Activated CD8-positive, alpha-beta T cell treated with anti-CD3 and anti-CD28 coated beads, Interleukin-2, amount 10 ng/mL, durations not matched to agents 7 days and 5 days (primary cell): ENCODE measurements at regions not wholly inside any gene's neighbourhood (a gene's known extent, or its start where the extent isn't known, plus 50 kb on each side); places are given as distances from the start of the nearest gene placed in this dataset.
"Not testable (repeated sequence)": the region's sequence is repeated elsewhere in the genome, so short reads cannot be mapped to it uniquely, and the experiment has no call there.

ENCODE experiments used
- ATAC-seq: fragments of 150-1000 bp; cut with Tn5 transposase; one replicate; pipeline ENCODE4 v1.10.0; 2021; ENCODE audit warnings: moderate library complexity
- CTCF ChIA-PET: fragments of 350-600 bp; sonication (Branson Sonifier 250); formaldehyde crosslinking; loops from one replicate; lab custom pipeline; 2021; ENCODE audit warnings: antibody characterized with exemption; lab: Charles Lee
- POLR2A ChIA-PET: fragments of 350-600 bp; sonication (Branson Sonifier 250); formaldehyde crosslinking; loops from one replicate; lab custom pipeline; 2021; ENCODE audit warnings: antibody characterized with exemption; lab: Charles Lee
- DNase-seq: peaks from one replicate; pipeline ENCODE4 v3.0.0-alpha.2; 2020
- H3K27ac Mint-ChIP-seq: one replicate; pipeline ENCODE4 v1.8.0; 2021; ENCODE audit warnings: mild to moderate bottlenecking, mixed read lengths
- H3K27me3 Mint-ChIP-seq: one replicate; pipeline ENCODE4 v1.8.0; 2021; ENCODE audit warnings: low read depth, mixed read lengths
- H3K36me3 Mint-ChIP-seq: one replicate; pipeline ENCODE4 v1.8.0; 2021; ENCODE audit warnings: low read depth, mixed read lengths
- H3K4me1 Mint-ChIP-seq: one replicate; pipeline ENCODE4 v1.8.0; 2021; ENCODE audit warnings: low read depth, mixed read lengths
- H3K4me3 Mint-ChIP-seq: one replicate; pipeline ENCODE4 v1.8.0; 2021; ENCODE audit warnings: mild to moderate bottlenecking, mixed read lengths
- H3K9me3 Mint-ChIP-seq: one replicate; pipeline ENCODE4 v1.8.0; 2022; ENCODE audit warnings: mixed read lengths; ENCODE audit not compliant: insufficient read depth

DNA sequence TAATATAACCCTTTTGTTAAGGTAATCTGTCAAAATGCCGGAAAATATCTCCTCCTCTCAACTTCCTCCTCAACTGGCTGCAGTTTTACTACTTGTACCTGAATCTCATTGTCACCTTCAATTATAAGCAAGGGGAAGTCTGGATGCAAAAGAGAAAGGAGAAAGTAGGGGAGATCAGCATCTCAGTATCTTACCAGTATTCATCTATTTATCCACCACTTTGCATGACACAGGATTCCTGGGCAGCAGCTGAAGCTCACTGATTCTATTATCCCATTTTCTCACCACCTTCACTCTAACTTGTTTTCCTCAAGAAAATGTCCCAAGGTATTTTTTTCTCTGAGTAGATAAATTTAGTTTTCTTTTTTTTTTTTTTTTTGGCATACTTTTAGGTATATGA is 440.5 kb upstream of the CBLB start:
- ATAC-seq (no peak), DNase-seq (no peak)
- no peaks in the 10 kb centered on the region for H3K27me3 Mint-ChIP-seq
- no peak overlapping the region for H3K27ac Mint-ChIP-seq
- H3K36me3 Mint-ChIP-seq, result peaks cover 5% of the 10 kb centered on the region
- POLR2A ChIA-PET, result no interaction called here
- H3K4me3 Mint-ChIP-seq, result no peak overlapping the region
- no peaks in the 10 kb centered on the region for H3K9me3 Mint-ChIP-seq
- CTCF ChIA-PET, result no interaction called here
- no peaks in the 10 kb centered on the region for H3K4me1 Mint-ChIP-seq

DNA sequence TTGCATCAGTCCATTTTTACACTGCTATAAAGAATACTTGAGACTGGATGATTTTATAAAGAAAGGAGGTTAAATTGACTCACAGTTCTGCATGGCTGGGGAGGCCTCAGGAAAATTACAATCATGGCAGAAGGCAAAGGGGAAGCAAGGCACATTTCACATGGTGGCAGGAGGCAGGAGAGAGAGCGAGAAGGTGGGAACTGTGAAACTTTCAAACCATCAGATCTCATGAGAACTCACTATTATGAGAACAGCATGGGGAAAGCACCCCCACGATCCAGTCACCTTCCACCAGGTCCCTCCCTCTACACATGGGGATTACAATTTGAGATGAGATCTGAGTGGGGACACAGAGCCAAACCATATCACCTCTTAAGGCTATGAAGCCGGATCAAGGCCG is 441.0 kb upstream of the CBLB start:
- CTCF ChIA-PET, H3K27me3 Mint-ChIP-seq, H3K27ac Mint-ChIP-seq, H3K4me3 Mint-ChIP-seq, DNase-seq, ATAC-seq, H3K4me1 Mint-ChIP-seq, H3K36me3 Mint-ChIP-seq, H3K9me3 Mint-ChIP-seq, POLR2A ChIA-PET: not testable (repeated sequence)

DNA sequence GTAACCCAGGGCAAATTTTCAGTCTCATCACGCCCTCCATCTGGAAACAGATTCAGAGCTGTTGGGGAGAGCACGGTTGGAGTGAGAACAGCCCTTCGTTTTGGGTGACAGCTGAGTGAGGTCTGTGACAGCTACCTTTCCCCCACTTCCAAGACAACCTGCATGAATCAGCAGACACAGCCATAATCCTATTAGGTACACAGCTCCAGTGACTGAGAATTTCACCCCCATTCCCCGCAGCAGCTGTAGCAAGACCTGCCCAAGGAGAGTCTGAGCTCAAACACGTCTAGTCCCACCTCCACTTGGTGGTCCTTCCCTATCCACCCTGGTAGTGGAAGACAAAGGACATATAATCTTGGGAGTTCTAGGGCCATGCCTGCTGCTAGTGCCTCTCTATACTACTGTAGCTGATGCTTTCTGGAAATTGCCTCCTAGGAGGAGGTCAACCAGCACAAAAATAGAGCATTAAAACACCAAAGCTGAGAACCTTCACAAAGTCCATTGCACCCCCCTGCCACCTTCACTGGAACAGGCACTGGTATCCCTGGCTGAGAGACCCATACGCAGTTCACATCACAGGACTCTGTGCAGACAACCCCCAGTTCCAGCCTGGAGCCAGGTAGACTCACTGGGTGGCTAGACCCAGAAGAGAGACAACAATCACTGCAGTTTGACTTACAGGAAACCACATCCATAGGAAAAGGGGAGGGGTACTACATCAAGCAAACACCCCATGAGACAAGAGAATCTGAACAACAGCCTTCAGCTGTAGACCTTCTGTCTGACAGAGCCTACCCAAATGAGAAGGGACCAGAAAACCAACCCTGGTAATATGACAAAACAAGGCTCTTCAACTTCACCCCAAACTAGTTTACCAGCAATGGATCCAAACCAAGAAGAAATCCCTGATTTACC is 448.6 kb upstream of the CBLB start:
- no peak overlapping the region for H3K27ac Mint-ChIP-seq
- ATAC-seq (no peak), DNase-seq (no peak)
- no peak overlapping the region for H3K4me3 Mint-ChIP-seq
- peaks cover 13% of the 10 kb centered on the region for H3K9me3 Mint-ChIP-seq
- peaks cover 12% of the 10 kb centered on the region for H3K4me1 Mint-ChIP-seq
- ChIA-PET POLR2A (no interaction called here), CTCF (interaction anchor here (1.5 to 1.6 kb wide), 2 partner anchors 12 to 15 kb away, joined by 3 to 8 read pairs; no protein-coding TSS in a partner anchor)
- peaks cover 11% of the 10 kb centered on the region for H3K36me3 Mint-ChIP-seq
- H3K27me3 Mint-ChIP-seq, result no peaks in the 10 kb centered on the region

DNA sequence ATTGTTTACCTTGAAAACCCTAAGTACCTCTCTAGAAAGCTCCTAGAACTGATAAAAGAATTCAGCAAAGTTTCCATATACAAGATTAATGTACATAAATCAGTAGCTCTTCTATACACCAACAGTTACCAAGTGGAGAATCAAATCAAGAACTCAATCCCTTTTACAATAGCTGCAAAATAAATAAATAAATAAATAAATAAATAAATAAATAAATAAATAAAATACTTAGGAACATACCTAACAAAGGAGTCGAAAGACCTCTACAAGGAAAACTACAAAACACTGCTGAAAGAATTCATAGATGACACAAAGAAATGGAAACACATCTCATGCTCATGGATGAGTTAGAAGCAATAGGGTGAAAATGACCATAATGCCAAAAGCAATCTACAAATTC is 452.6 kb upstream of the CBLB start:
- peaks cover 27% of the 10 kb centered on the region for H3K36me3 Mint-ChIP-seq
- H3K9me3 Mint-ChIP-seq, result peaks cover 30% of the 10 kb centered on the region
- peaks cover 15% of the 10 kb centered on the region for H3K4me1 Mint-ChIP-seq
- H3K27me3 Mint-ChIP-seq, H3K4me3 Mint-ChIP-seq, DNase-seq, ATAC-seq, CTCF ChIA-PET, H3K27ac Mint-ChIP-seq, POLR2A ChIA-PET: not testable (repeated sequence)

DNA sequence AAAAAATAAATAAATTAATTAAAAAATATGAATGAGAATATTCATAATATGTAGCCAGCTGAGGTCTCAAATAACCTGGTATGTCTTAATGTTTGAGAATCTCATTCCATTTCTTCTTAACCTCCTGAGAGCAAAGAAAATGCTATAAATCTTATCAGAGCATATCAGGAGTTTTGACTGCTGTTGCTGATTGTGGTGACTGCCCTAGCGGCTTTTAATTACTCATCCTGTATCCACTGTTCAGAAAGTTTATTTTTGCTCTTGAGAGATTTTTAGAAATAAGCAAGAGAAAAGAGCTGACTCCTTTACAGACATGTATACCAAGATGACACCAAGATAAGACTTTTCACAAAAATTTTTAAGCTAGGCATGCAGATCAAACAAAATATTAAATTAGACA is 454.8 kb upstream of the CBLB start:
- DNase-seq, result no peak
- ChIA-PET CTCF (no interaction called here), POLR2A (no interaction called here)
- Mint-ChIP-seq H3K27me3 (no peaks in the 10 kb centered on the region), H3K36me3 (peaks cover 22% of the 10 kb centered on the region), H3K27ac (no peak overlapping the region), H3K4me3 (no peak overlapping the region), H3K9me3 (peaks cover 25% of the 10 kb centered on the region), H3K4me1 (peaks cover 17% of the 10 kb centered on the region)
- ATAC-seq, result no peak

DNA sequence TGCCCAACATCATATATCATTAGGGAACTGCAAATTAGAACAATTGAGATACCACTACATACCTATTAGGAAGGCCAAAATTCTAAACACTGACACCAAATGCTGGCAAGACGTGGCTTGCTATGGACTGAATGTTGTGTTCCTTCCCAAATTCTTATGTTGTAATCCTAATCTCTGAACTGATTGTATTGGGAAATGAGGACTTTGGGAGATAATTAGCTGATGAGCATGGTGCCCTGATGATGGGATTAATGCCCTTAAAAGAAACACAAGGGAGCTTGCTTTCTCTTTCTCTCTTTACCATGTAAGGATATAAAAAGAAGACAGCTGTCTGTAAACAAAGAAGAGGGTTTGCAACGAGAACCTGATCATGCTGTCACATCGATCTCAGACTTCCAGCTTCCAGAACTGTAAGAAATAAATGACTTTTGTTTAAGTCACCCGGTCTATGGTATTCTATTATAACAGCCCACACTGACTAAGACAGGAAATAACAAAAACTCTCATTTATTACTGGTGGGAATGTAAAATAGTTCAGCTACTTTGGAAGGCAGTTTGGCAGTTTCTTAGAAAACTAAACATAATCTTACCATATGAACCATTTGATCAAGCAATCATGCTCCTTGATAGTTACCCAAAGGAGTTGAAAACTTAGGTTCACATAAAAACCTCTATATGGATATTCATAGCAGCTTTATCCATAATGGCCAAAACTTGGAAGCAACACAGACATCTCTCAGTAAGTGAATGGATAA is 458.3 kb upstream of the CBLB start:
- peak overlapping the region; percentile 31 for H3K4me3 Mint-ChIP-seq
- H3K27me3 Mint-ChIP-seq, result no peaks in the 10 kb centered on the region
- ATAC-seq (no peak), DNase-seq (no peak)
- H3K36me3 Mint-ChIP-seq, result peaks cover 18% of the 10 kb centered on the region
- CTCF ChIA-PET, result interaction anchor here (1.1 kb wide), 1 partner anchor 22 kb away, joined by 4 read pairs; no protein-coding TSS in a partner anchor
- H3K4me1 Mint-ChIP-seq, result peaks cover 24% of the 10 kb centered on the region
- H3K27ac Mint-ChIP-seq, result peak overlapping the region; percentile 25
- H3K9me3 Mint-ChIP-seq, result peaks cover 17% of the 10 kb centered on the region
- POLR2A ChIA-PET, result no interaction called here

DNA sequence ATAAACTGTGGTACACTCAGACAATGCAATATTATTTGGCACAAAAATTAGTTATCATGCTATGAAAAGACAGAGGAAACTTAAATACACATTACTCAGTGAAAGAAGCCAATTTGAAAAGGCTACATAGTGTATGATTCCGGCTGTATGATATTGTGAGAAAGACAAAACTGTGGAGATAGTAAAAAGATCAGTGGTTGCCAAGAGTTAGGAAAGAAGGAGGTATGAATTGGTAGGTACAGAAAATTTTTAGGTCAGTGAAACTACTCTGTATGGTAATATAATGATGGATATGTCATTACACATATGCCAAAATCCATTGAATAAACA is 458.8 kb upstream of the CBLB start:
- ATAC-seq (no peak), DNase-seq (no peak)
- ChIA-PET CTCF (interaction anchor here (1.1 kb wide), 1 partner anchor 22 kb away, joined by 4 read pairs; no protein-coding TSS in a partner anchor), POLR2A (no interaction called here)
- Mint-ChIP-seq H3K9me3 (peaks cover 17% of the 10 kb centered on the region), H3K27me3 (no peaks in the 10 kb centered on the region), H3K27ac (no peak overlapping the region), H3K4me3 (no peak overlapping the region), H3K36me3 (peaks cover 18% of the 10 kb centered on the region), H3K4me1 (peaks cover 27% of the 10 kb centered on the region)

DNA sequence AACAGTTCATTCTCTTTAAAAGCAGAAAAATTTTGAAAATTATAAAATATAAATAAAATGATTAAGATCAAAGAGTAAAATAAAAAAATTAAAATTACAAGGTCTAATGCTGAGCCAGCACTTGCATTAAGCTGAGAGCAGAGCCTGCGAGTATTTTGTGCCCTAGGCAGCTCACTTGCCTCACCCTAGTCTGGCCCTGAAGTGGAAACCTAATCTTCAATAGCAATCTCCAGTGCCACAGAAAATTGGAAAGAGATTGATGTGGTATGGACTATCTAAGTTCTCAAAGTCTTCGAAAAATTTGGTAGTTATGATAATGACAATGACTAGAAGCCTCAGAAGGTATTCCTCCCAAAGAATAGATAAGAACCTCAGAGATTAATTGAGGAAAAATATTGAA is 459.4 kb upstream of the CBLB start:
- no peak for ATAC-seq
- H3K27me3 Mint-ChIP-seq, result no peaks in the 10 kb centered on the region
- no peak overlapping the region for H3K27ac Mint-ChIP-seq
- POLR2A ChIA-PET, result no interaction called here
- peaks cover 17% of the 10 kb centered on the region for H3K9me3 Mint-ChIP-seq
- CTCF ChIA-PET, result no interaction called here
- peaks cover 32% of the 10 kb centered on the region for H3K4me1 Mint-ChIP-seq
- no peak for DNase-seq
- H3K4me3 Mint-ChIP-seq, result no peak overlapping the region
- peaks cover 18% of the 10 kb centered on the region for H3K36me3 Mint-ChIP-seq

DNA sequence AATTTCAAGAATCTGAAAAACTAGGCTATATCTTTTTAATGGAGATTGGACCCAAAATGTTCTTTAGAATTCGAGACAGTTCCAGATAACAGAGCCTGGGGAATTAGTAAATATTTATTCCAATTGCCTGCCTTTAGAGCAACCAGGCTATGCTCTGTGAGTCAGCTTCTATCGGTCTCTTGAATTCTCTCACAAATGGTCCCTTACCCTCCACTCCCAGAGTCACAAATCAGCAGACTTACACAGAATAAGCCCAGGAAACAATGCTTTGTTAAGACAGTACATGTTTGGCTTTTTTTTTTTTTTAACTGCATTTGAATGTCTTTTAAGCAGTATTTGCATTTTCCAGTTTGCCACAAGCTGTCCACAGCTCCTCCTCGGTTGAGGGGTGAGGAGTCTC is 460.7 kb upstream of the CBLB start:
- no peak for DNase-seq
- H3K9me3 Mint-ChIP-seq, result peaks cover 9% of the 10 kb centered on the region
- H3K27ac Mint-ChIP-seq, result no peak overlapping the region
- H3K36me3 Mint-ChIP-seq, result peaks cover 11% of the 10 kb centered on the region
- no peak overlapping the region for H3K4me3 Mint-ChIP-seq
- no peaks in the 10 kb centered on the region for H3K27me3 Mint-ChIP-seq
- peaks cover 42% of the 10 kb centered on the region for H3K4me1 Mint-ChIP-seq
- no peak for ATAC-seq
- ChIA-PET POLR2A (no interaction called here), CTCF (no interaction called here)

DNA sequence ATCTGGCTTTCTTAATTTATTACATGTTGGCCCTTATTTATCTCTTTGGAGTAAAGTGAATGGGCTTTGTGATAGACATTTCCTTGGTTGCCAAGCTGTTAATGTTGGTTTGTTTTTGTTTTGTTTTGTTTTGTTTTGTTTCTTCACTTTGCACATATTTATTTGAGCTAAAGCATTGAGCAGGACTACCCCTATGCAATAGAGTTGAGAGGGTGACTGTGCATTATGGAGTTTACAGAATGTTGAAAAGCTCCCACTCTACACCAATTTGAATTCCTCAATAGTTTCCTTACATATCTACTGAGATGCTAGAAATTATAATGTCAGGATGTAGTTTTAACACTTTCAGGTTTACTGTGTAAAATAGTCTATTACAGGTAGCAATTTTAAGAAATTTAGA is 462.8 kb upstream of the CBLB start:
- CTCF ChIA-PET, result no interaction called here
- ATAC-seq (no peak), DNase-seq (no peak)
- H3K36me3 Mint-ChIP-seq, result peaks cover 6% of the 10 kb centered on the region
- H3K4me1 Mint-ChIP-seq, result peaks cover 53% of the 10 kb centered on the region
- no peaks in the 10 kb centered on the region for H3K27me3 Mint-ChIP-seq
- no peaks in the 10 kb centered on the region for H3K9me3 Mint-ChIP-seq
- H3K27ac Mint-ChIP-seq, result no peak overlapping the region
- no peak overlapping the region for H3K4me3 Mint-ChIP-seq
- POLR2A ChIA-PET, result no interaction called here

DNA sequence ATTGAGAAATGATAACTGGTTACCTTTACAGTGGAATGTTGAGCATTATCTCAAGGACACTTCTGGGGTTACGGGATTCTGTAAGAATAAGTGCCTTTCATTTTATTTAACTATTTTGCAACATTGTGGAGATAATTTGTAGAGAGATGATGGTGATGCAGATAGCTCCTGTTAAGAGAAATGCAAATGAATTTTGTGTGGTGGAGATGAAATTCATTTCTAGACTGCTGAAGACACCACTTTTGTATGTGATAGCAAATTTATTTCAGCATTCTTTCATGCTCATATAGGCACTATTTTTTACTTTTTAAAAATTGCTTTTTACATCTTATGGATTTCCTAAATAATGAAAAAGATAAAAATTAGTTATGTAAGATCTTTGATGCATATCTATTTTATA is 463.3 kb upstream of the CBLB start:
- Mint-ChIP-seq H3K27ac (no peak overlapping the region), H3K36me3 (peaks cover 7% of the 10 kb centered on the region), H3K4me3 (no peak overlapping the region), H3K4me1 (peaks cover 52% of the 10 kb centered on the region), H3K9me3 (no peaks in the 10 kb centered on the region), H3K27me3 (no peaks in the 10 kb centered on the region)
- POLR2A ChIA-PET, result no interaction called here
- ATAC-seq, result no peak
- DNase-seq, result no peak
- CTCF ChIA-PET, result no interaction called here

DNA sequence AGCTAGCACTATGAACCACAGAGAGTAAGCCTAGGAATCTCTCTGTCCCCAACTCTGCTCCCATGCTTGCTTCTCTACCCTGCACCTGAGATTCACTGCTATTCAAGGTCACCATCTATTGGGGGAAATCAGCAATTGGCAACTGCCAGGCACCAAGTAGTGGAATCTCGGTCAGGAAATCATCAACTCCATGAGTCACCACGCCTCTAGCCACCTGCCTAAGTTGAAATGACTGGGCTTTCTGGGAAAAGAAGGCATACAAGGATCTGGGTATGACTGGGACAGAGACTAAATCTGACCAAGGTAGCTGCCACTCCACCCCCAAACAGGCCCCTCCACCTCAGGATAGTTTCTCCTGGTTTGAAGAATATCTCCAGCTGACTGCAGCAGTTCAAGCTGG is 464.1 kb upstream of the CBLB start:
- Mint-ChIP-seq H3K27me3 (no peaks in the 10 kb centered on the region), H3K9me3 (no peaks in the 10 kb centered on the region), H3K27ac (no peak overlapping the region), H3K36me3 (peaks cover 9% of the 10 kb centered on the region), H3K4me1 (peaks cover 48% of the 10 kb centered on the region), H3K4me3 (no peak overlapping the region)
- ChIA-PET POLR2A (interaction anchor here (0.7 kb wide), 1 partner anchor 114 kb away, joined by 3 read pairs; no protein-coding TSS in a partner anchor), CTCF (interaction anchor here (1.0 to 1.6 kb wide), 2 partner anchors 160 to 276 kb away, joined by 3 to 4 read pairs; no protein-coding TSS in a partner anchor)
- DNase-seq (no peak), ATAC-seq (no peak)
